Stimulated activated CD8-positive, alpha-beta memory T cell treated with anti-CD3 and anti-CD28 coated beads, Interleukin-4, amount 100 ng/mL, for 48 hours (primary cell): ENCODE measurements at regions not wholly inside any gene's neighbourhood (a gene's known extent, or its start where the extent isn't known, plus 50 kb on each side); places are given as distances from the start of the nearest gene placed in this dataset.

Experiments used
- DNase-seq: peaks from one replicate; pipeline ENCODE4 v3.0.0-alpha.2; 2020

- DNase-seq: no peak
These were observed 375.0 kb downstream of the ETS1 start for GRCh38 chr11:128212324-128212723.

GRCh38 chr11:128210148-128210940 is 377.0 kb downstream of the ETS1 start:
- no peak for DNase-seq

- DNase-seq: no peak
These were observed 378.3 kb downstream of the ETS1 start for GRCh38 chr11:128209138-128209435.

- DNase-seq: no peak
These were observed 378.8 kb downstream of the ETS1 start for GRCh38 chr11:128208329-128209137.

GRCh38 chr11:128207861-128208321 is 379.5 kb downstream of the ETS1 start:
- no peak for DNase-seq

GRCh38 chr11:128206461-128206860 is 380.9 kb downstream of the ETS1 start:
- DNase-seq: no peak

GRCh38 chr11:128205796-128206195 is 381.6 kb downstream of the ETS1 start:
- no peak for DNase-seq

GRCh38 chr11:128204898-128205297 is 382.5 kb downstream of the ETS1 start:
- DNase-seq: no peak

GRCh38 chr11:128201801-128202200 is 385.6 kb downstream of the ETS1 start:
- no peak for DNase-seq

GRCh38 chr11:128201009-128201408 is 386.3 kb downstream of the ETS1 start:
- no peak for DNase-seq

- no peak for DNase-seq
These were observed 386.9 kb downstream of the ETS1 start for GRCh38 chr11:128200467-128200866.

- DNase-seq: no peak
These were observed 389.1 kb downstream of the ETS1 start for GRCh38 chr11:128198216-128198772.

- no peak for DNase-seq
These were observed 391.1 kb downstream of the ETS1 start for GRCh38 chr11:128196235-128196634.

- DNase-seq: no peak
These were observed 391.6 kb downstream of the ETS1 start for GRCh38 chr11:128195756-128196155.

GRCh38 chr11:128195057-128195751 is 392.2 kb downstream of the ETS1 start:
- peak; percentile 49 for DNase-seq

GRCh38 chr11:128194216-128194615 is 393.1 kb downstream of the ETS1 start:
- DNase-seq: no peak

- DNase-seq: no peak
These were observed 393.7 kb downstream of the ETS1 start for GRCh38 chr11:128193615-128194014.

- DNase-seq: no peak
These were observed 397.0 kb downstream of the ETS1 start for GRCh38 chr11:128190312-128190711.

GRCh38 chr11:128189823-128190222 is 397.5 kb downstream of the ETS1 start:
- no peak for DNase-seq

GRCh38 chr11:128188346-128189004 is 398.9 kb downstream of the ETS1 start:
- no peak for DNase-seq

- DNase-seq: no peak
These were observed 399.5 kb downstream of the ETS1 start for GRCh38 chr11:128187835-128188234.

GRCh38 chr11:128187377-128187776 is 400.0 kb downstream of the ETS1 start:
- no peak for DNase-seq

GRCh38 chr11:128184981-128185380 is 402.4 kb downstream of the ETS1 start:
- DNase-seq: no peak
